ENCODE measurements at regions not wholly inside any gene's neighbourhood (a gene's known extent, or its start where the extent isn't known, plus 50 kb on each side); places are given as distances from the start of the nearest gene placed in this dataset.

DNA sequence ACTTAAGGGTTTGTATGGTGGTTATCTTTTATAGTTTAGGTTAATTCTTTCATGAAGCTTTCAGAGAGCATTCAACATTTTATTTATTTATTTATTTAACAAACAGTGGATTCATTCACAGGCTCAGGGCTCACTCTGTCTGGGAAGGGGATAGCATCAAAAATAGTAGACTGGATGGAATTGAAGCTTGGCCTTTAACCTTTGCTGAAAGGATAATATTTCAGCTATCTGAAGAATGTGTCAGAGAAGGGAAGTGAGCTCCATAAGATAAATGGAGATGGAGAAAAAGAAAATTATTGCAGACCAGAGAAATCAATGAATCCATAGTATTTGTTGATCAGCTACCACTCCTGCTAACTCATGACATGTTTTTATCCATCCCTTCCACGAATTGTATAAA is 305.6 kb downstream of the COG6 start:
- TF ChIP-seq GATA2 (IDR thresholded peaks at IDR 0.05; ENCODE audit: low read depth, low read length) (no peak), GATA3 (IDR thresholded peaks at IDR 0.05; ENCODE audit: low read depth, low read length) (no peak)

Measured in SH-SY5Y (cell line).